ENCODE measurements at regions not wholly inside any gene's neighbourhood (a gene's known extent, or its start where the extent isn't known, plus 50 kb on each side); places are given as distances from the start of the nearest gene placed in this dataset.

GRCh38 chr2:217655651-217656050 lies 347.1 kb downstream of the TNS1 start:
- no peak for TF ChIP-seq CTCF (IDR thresholded peaks at IDR 0.05)
- no peak for TF ChIP-seq POLR2AphosphoS5 (IDR thresholded peaks at IDR 0.05; ENCODE audit: low read depth, low read length)
- TF ChIP-seq TCF7L2 (IDR thresholded peaks at IDR 0.05; ENCODE audit: low read depth, low read length) = no peak
- TF ChIP-seq SIN3A (IDR thresholded peaks at IDR 0.05; ENCODE audit: borderline replicate concordance, insufficient read depth, low read depth, low read length) = no peak

Measured in Panc1 (cell line).